ENCODE measurements at regions not wholly inside any gene's neighbourhood (a gene's known extent, or its start where the extent isn't known, plus 50 kb on each side); places are given as distances from the start of the nearest gene placed in this dataset.

- TF ChIP-seq GATA2 (IDR thresholded peaks at IDR 0.05; ENCODE audit: low read depth, low read length): peak; percentile 97
- no peak for TF ChIP-seq GATA3 (IDR thresholded peaks at IDR 0.05; ENCODE audit: low read depth, low read length)
Measured at GRCh38 chr11:69939551-69940245, 120.5 kb upstream of the FGF3 start.
